Right lobe of liver (tissue), 6 donors: ENCODE measurements at regions not wholly inside any gene's neighbourhood (a gene's known extent, or its start where the extent isn't known, plus 50 kb on each side); places are given as distances from the start of the nearest gene placed in this dataset.

ENCODE experiments used
- ATAC-seq, 4 donors: fragments of 200-7000 bp; cut with Tn5 transposase; one replicate each; pipeline ENCODE4 v1.9.1; 2020; ENCODE audit warnings: mild to moderate bottlenecking in 4 of 4, moderate library complexity in 4 of 4
- DNase-seq, 3 donors: peaks; one replicate each; pipeline ENCODE4 v3.0.0-alpha.2; 2020
- H3K27ac ChIP-seq, 3 donors: fragments of 200-600 bp; one replicate each; pipeline ENCODE4 v1.8.0; 2022
- H3K27me3 ChIP-seq, 2 donors: fragments of 200-600 bp; one replicate each; pipeline ENCODE4 v1.8.0; 2022
- H3K36me3 ChIP-seq, 4 donors: fragments of 200-600 bp; sonication (generic) in 1 of 4; one replicate each; pipeline versions ENCODE4 v1.5.1 to v1.8.0; 2017 to 2022; ENCODE audit warnings: control low read depth in 1 of 4
- H3K4me1 ChIP-seq, 4 donors: fragments of 200-600 bp; sonication (generic) in 1 of 4; one replicate each; pipeline versions ENCODE4 v1.5.1 to v1.8.0; 2017 to 2022; ENCODE audit warnings: control low read depth in 1 of 4
- H3K4me3 ChIP-seq, 3 donors: fragments of 200-600 bp; one replicate each; pipeline ENCODE4 v1.8.0; 2022
- H3K9me3 ChIP-seq, 4 donors: fragments of 200-600 bp; sonication (generic) in 1 of 4; one replicate each; pipeline versions ENCODE4 v1.5.1 to v1.8.0; 2017 to 2022; ENCODE audit warnings: control low read depth in 1 of 4
- CTCF ChIP-seq, 4 donors: fragments of 200-600 bp in 3 of 4; fragments of 450-650 bp in 1 of 4; IDR thresholded peaks; one replicate each; pipeline versions ENCODE4 v1.5.1 to v1.8.0; 2016 to 2022; ENCODE audit warnings: antibody characterized with exemption in 4 of 4, mild to moderate bottlenecking in 2 of 4
- POLR2A ChIP-seq: fragments of 450-650 bp; IDR thresholded peaks from one replicate; pipeline ENCODE4 v1.6.1; 2017; ENCODE audit warnings: antibody characterized with exemption, mild to moderate bottlenecking
- WGBS: methylation state at CpG from one replicate; pipeline ENCODE4 v1.1.6; 2018; ENCODE audit warnings: low coverage, low lambda C conversion rate; ENCODE audit not compliant: insufficient coverage; ENCODE audit errors: missing lambda C conversion rate; 5-methylcytosine and 5-hydroxymethylcytosine counted together
- intact Hi-C, 2 donors: fragments of 100-400 bp; cut with DNase I; formaldehyde crosslinking; loops; one replicate each; pipeline versions ENCODE4 v1.11.2 to v1.14.1; 2022
- donor health status: DM: no; HTN: yes; CAD: no.
- donor health status: DM: no; HTN: no; CAD: no.
- donor health status: DM: no; HTN: no; CAD: no.
- donor health status: DM: no; HTN: yes; CAD: no.
- donor health status: DM: no; HTN: yes; CAD: no.

GRCh38 chr5:97545446-97545845, 362.4 kb upstream of the RIOK2 start:
- no peak for DNase-seq
- no peaks in the 10 kb centered on the region for H3K4me1 ChIP-seq
- H3K27me3 ChIP-seq = no peaks in the 10 kb centered on the region
- no peaks in the 10 kb centered on the region for H3K36me3 ChIP-seq
- no peaks in the 10 kb centered on the region for H3K9me3 ChIP-seq
- ATAC-seq = no peak
- H3K4me3 ChIP-seq = no peak overlapping the region
- no peak for TF ChIP-seq CTCF (IDR thresholded peaks at IDR 0.05)
- TF ChIP-seq POLR2A = no peak
- no peak overlapping the region for H3K27ac ChIP-seq
- intact Hi-C loops = no loop called here

GRCh38 chr5:97545886-97546535, 363.0 kb upstream of the RIOK2 start:
- Histone ChIP-seq H3K36me3 (no peaks in the 10 kb centered on the region), H3K9me3 (no peaks in the 10 kb centered on the region), H3K27ac (no peak overlapping the region), H3K4me1 (no peaks in the 10 kb centered on the region), H3K27me3 (no peaks in the 10 kb centered on the region), H3K4me3 (no peak overlapping the region)
- intact Hi-C loops = no loop called here
- 27% methylated on average over 2 of the region's 2 CpGs for WGBS
- TF ChIP-seq POLR2A = no peak
- TF ChIP-seq CTCF (IDR thresholded peaks at IDR 0.05) = no peak
- DNase-seq (no peak), ATAC-seq (peak in 1 of 4 donors; percentile 51)

GRCh38 chr5:97547430-97547829, 364.4 kb upstream of the RIOK2 start:
- H3K9me3 ChIP-seq = no peaks in the 10 kb centered on the region
- no peaks in the 10 kb centered on the region for H3K36me3 ChIP-seq
- H3K4me1 ChIP-seq = no peaks in the 10 kb centered on the region
- H3K27me3 ChIP-seq = no peaks in the 10 kb centered on the region
- H3K27ac ChIP-seq = no peak overlapping the region
- DNase-seq (no peak), ATAC-seq (no peak)
- WGBS = 78% methylated on average over 2 of the region's 2 CpGs
- TF ChIP-seq CTCF (IDR thresholded peaks at IDR 0.05) (no peak), POLR2A (no peak)
- no peak overlapping the region for H3K4me3 ChIP-seq
- intact Hi-C loops = no loop called here

- ATAC-seq = peak in 1 of 4 donors; percentile 82
- intact Hi-C loops = no loop called here
- WGBS = 53% methylated on average over 1 of the region's 1 CpG
- Histone ChIP-seq H3K9me3 (no peaks in the 10 kb centered on the region), H3K4me3 (no peak overlapping the region), H3K36me3 (no peaks in the 10 kb centered on the region), H3K4me1 (no peaks in the 10 kb centered on the region), H3K27ac (no peak overlapping the region), H3K27me3 (no peaks in the 10 kb centered on the region)
- no peak for DNase-seq
- no peak for TF ChIP-seq CTCF (IDR thresholded peaks at IDR 0.05)
- no peak for TF ChIP-seq POLR2A
Observed at GRCh38 chr5:97547999-97548738, 365.1 kb upstream of the RIOK2 start.
